ENCODE measurements at regions not wholly inside any gene's neighbourhood (a gene's known extent, or its start where the extent isn't known, plus 50 kb on each side); places are given as distances from the start of the nearest gene placed in this dataset.

- TF ChIP-seq, protein P1, sequence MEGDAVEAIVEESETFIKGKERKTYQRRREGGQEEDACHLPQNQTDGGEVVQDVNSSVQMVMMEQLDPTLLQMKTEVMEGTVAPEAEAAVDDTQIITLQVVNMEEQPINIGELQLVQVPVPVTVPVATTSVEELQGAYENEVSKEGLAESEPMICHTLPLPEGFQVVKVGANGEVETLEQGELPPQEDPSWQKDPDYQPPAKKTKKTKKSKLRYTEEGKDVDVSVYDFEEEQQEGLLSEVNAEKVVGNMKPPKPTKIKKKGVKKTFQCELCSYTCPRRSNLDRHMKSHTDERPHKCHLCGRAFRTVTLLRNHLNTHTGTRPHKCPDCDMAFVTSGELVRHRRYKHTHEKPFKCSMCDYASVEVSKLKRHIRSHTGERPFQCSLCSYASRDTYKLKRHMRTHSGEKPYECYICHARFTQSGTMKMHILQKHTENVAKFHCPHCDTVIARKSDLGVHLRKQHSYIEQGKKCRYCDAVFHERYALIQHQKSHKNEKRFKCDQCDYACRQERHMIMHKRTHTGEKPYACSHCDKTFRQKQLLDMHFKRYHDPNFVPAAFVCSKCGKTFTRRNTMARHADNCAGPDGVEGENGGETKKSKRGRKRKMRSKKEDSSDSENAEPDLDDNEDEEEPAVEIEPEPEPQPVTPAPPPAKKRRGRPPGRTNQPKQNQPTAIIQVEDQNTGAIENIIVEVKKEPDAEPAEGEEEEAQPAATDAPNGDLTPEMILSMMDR (IDR thresholded peaks at IDR 0.05; ENCODE audit: extremely low read depth, missing control alignments) = no peak
- DNase-seq (ENCODE audit: low spot score) = no peak
These were observed 161.4 kb downstream of the GPAM start for GRCh38 chr10:112022196-112022595.

GRCh38 chr10:112024079-112024478 lies 159.5 kb downstream of the GPAM start:
- DNase-seq (ENCODE audit: low spot score) = no peak
- TF ChIP-seq, protein P1 (IDR thresholded peaks at IDR 0.05; ENCODE audit: extremely low read depth, missing control alignments) = no peak

DNA sequence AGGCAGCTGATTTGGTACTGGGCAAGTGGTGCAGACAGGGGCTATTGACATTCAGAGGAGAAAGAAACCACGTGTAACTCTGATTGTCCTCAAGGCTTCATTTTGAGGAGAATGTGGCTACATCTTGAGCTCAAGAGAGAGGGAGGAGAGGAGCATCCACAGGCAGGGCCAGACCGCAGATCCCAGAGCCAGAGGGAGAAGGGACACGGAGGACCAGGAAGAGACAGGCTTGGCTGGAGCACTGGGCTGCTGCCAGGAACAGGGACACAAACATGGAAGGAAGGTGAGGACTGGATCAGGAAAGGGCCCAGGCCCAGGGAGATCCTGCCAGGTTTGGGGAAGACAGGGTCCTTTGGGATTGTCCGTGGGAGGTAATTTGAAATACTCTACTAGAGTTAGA lies 158.3 kb downstream of the GPAM start:
- no peak for DNase-seq (ENCODE audit: low spot score)
- TF ChIP-seq, protein P1 (IDR thresholded peaks at IDR 0.05; ENCODE audit: extremely low read depth, missing control alignments) = no peak

DNA sequence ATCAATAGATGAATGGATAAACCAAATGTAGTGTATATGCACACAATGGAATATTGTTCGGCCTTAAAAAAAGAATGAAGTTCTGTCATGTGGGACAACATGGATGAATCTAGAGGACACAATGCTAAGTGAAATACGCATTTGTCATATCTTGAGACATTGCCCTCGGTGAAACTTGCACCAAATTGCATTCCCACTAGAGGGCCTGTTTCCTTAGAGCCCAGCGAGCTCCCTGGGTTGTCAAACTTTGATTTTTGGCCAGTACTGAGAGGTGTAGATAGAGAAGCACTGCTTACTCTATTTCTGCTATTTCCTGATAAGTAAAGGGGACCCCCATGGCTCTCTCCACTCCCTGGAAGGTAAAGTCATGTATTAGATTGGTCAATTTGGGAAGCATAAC lies 157.1 kb downstream of the GPAM start:
- no peak for DNase-seq (ENCODE audit: low spot score)
- TF ChIP-seq, protein P1 (IDR thresholded peaks at IDR 0.05; ENCODE audit: extremely low read depth, missing control alignments) = no peak

DNA sequence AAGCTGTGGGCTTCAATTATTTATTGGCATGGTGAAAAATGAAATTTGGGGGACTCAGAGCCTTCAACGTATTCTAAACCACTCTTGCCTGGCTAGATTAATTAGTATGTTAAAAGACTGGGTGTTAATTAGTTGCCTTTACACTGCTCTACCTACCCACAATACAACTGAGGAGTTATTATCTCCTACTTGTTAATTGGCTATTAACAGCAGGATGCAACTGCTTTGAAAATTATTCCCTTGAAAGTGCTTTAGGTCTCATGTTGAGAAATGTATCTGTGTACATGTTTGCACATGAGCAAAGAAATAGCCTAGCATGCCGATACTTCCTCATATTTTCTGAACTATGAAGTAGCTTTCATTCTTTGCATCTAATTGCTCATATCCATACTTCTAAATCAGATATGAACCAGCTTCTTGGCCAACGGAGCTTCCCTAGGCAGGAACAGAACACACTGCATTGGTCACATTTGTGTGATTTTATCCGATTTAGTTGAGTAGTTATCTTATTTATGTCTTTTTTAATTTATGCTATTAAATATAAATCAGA lies 155.8 kb downstream of the GPAM start:
- no peak for DNase-seq (ENCODE audit: low spot score)

DNA sequence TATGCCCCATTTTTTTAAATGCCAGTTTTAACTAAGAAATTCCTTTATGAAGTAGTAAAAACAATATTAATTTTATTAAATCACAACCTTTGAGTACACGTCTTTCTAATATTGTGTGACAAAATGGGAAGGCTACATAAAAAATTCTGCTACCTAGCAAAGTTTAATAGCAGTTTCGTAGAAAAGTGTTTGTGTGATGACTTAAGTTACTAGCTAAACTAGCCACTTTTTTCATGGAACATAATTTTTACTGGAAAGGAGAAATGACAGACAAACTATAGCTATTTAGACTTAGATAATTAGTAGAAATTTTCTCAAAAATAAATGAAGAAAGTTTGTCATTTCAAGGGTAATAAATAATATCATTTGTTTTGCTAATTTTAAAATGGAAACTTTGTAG lies 153.1 kb downstream of the GPAM start:
- TF ChIP-seq, protein P1 (IDR thresholded peaks at IDR 0.05; ENCODE audit: extremely low read depth, missing control alignments) = no peak
- no peak for DNase-seq (ENCODE audit: low spot score)

More for the DNA sequence above, 155.8 kb downstream of the GPAM start:
- TF ChIP-seq, protein P1 (IDR thresholded peaks at IDR 0.05; ENCODE audit: extremely low read depth, missing control alignments) = no peak

DNA sequence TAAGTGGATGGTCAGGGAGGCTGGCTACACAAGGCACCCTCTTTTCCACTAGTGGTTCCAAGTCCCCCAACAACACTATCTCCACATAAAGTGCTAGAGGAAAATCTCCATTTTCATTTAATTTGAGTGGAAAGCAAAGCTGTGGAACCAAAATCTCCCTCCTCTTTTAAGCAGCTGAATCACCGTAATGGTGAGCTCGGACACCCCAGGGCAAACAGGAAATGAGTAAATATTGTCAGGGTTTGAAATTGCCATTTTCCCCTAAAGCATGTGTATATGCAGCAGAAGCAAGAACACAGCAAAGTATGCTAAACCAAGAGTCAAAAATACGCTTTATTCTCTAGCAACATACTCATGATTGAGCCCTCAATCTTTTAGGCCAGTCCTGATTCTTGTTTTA lies 143.7 kb downstream of the GPAM start:
- TF ChIP-seq, protein P1 (IDR thresholded peaks at IDR 0.05; ENCODE audit: extremely low read depth, missing control alignments) = no peak

More for the DNA sequence above, 143.7 kb downstream of the GPAM start:
- DNase-seq (ENCODE audit: low spot score) = no peak

All from GM20000 (cell line).